Adrenal gland (tissue), 5 donors: ENCODE measurements at regions not wholly inside any gene's neighbourhood (a gene's known extent, or its start where the extent isn't known, plus 50 kb on each side); places are given as distances from the start of the nearest gene placed in this dataset.

Experiments used
- POLR2A ChIP-seq, 2 donors: fragments of 450-650 bp; IDR thresholded peaks; one replicate each; pipeline ENCODE4 v1.6.1; 2017; ENCODE audit warnings: antibody characterized with exemption in 2 of 2, mild to moderate bottlenecking in 2 of 2, moderate library complexity in 1 of 2
- TF ChIP-seq, protein P1 (sequence below), 6 experiments: fragments of 450-650 bp in 4 of 6; fragments of 200-600 bp in 2 of 6; sonication (generic) in 1 of 6; IDR thresholded peaks; 1 replicate in 5 of 6; 2 replicates in 1 of 6; pipeline versions ENCODE4 v1.5.1 to v1.8.0; 2016 to 2021; ENCODE audit warnings: antibody characterized with exemption in 6 of 6, mild to moderate bottlenecking in 2 of 6, moderate library complexity in 1 of 6
- donor health status: DM: no; HTN: no; CAD: no.

DNA sequence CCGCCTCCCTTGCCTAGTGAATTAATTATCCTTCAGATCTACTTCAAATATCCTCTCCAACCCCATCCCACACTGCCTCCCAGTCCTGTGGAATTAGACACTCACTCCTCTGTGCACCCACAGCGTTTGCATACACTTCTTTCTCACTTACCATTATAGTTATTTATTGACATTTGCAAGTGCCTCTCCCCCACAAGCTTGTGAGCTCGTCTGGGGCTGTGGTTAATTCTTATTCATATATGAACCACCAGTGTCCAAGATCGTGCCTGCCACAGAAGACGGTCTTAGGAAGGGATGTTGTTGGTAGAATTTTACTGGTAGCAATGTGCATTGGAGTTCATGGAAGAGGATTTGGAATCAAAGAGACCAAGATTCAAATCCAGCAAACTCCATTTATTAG is 68.1 kb upstream of the AOAH start:
- TF ChIP-seq, protein P1, sequence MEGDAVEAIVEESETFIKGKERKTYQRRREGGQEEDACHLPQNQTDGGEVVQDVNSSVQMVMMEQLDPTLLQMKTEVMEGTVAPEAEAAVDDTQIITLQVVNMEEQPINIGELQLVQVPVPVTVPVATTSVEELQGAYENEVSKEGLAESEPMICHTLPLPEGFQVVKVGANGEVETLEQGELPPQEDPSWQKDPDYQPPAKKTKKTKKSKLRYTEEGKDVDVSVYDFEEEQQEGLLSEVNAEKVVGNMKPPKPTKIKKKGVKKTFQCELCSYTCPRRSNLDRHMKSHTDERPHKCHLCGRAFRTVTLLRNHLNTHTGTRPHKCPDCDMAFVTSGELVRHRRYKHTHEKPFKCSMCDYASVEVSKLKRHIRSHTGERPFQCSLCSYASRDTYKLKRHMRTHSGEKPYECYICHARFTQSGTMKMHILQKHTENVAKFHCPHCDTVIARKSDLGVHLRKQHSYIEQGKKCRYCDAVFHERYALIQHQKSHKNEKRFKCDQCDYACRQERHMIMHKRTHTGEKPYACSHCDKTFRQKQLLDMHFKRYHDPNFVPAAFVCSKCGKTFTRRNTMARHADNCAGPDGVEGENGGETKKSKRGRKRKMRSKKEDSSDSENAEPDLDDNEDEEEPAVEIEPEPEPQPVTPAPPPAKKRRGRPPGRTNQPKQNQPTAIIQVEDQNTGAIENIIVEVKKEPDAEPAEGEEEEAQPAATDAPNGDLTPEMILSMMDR (IDR thresholded peaks at IDR 0.05), result no peak
- no peak for TF ChIP-seq POLR2A (IDR thresholded peaks at IDR 0.05)
